Body of pancreas (tissue), 4 donors: ENCODE measurements at regions not wholly inside any gene's neighbourhood (a gene's known extent, or its start where the extent isn't known, plus 50 kb on each side); places are given as distances from the start of the nearest gene placed in this dataset.
A peak's percentile ranks its signal among the peaks of the same experiment; 100 is the strongest.

Source experiments
- ATAC-seq: fragments of 150-250 bp; one replicate; pipeline ENCODE4 v1.9.1; 2016
- DNase-seq, 4 donors: peaks; one replicate each; pipeline ENCODE4 v3.0.0-alpha.2; 2019
- H3K27ac ChIP-seq, 4 donors: fragments of 200-600 bp; sonication (generic); 1 replicate in 3 of 4; 2 replicates in 1 of 4; pipeline versions ENCODE4 v1.5.1 to v1.6.1; 2016 to 2019; ENCODE audit warnings: mild to moderate bottlenecking in 1 of 4, mixed read lengths in 1 of 4, moderate library complexity in 1 of 4
- H3K27me3 ChIP-seq, 2 donors: fragments of 200-600 bp; sonication (generic); one replicate each; pipeline ENCODE4 v1.6.0; 2016; ENCODE audit warnings: mild to moderate bottlenecking in 1 of 2
- H3K36me3 ChIP-seq, 2 donors: fragments of 200-600 bp; sonication (generic); replicated peaks in 1 of 2; 2 replicates each; pipeline ENCODE4 v1.5.1; 2016; ENCODE audit warnings: low read depth in 2 of 2; ENCODE audit not compliant: insufficient read depth in 1 of 2
- H3K4me1 ChIP-seq: fragments of 200-600 bp; sonication (generic); one replicate; pipeline ENCODE4 v1.6.0; 2016
- H3K4me3 ChIP-seq, 2 donors: fragments of 200-600 bp; sonication (generic); 1 replicate in 1 of 2; 2 replicates in 1 of 2; pipeline ENCODE4 v1.5.1; 2016 to 2019
- H3K9me3 ChIP-seq, 3 donors: fragments of 200-600 bp; sonication (generic); 1 replicate in 2 of 3; 2 replicates in 1 of 3; pipeline ENCODE4 v1.5.1; 2016
- CTCF ChIP-seq, 7 experiments: fragments of 450-650 bp in 4 of 7; fragments of 200-600 bp in 3 of 7; sonication (generic) in 3 of 7; IDR thresholded peaks; one replicate each; pipeline ENCODE4 v1.5.1; 2016 to 2019; ENCODE audit warnings: antibody characterized with exemption in 7 of 7
- POLR2A ChIP-seq, 3 donors: fragments of 450-650 bp; IDR thresholded peaks; one replicate each; pipeline ENCODE4 v1.6.1; 2016; ENCODE audit warnings: antibody characterized with exemption in 3 of 3, mild to moderate bottlenecking in 2 of 3
- WGBS, 2 donors: methylation state at CpG; one replicate each; pipeline ENCODE4 v1.1.5; 2017; 5-methylcytosine and 5-hydroxymethylcytosine counted together
- intact Hi-C: fragments of 100-400 bp; cut with DNase I; formaldehyde crosslinking; loops from one replicate; pipeline ENCODE4 v1.15.1; 2023

DNA sequence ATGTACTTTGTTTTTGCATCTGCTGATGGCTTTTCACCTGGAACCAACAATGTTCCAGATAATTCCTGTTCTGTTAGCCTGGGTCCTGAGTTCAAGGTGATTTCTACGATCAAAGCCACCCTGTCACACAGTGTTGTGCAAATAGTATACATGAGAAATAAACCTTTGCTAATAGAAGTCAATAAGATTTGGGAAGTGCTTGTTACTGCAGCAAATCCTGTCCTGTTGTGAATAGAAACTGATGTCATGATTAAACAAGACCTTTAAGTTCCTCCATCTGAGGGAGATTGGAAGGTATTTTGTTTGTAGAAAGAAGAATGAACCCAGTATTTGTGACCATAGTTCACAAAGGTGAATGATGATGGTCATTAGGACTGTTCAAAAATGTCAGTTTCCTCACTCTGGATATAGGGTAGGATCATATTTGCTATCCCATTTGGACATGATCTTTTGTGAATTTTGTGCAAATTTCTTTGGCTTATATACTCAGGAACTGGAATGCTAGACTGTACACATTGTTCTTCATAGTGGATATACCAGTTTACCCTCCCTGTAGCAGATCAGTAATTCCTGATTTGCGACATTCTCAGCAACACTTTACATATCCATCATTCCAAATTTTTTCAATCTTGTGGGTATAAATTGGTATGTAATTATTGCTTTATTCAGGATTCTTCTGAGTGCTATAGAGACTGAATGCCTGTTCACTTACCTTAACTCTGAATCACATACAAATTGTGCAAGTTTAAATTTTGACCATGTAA lies 428.5 kb downstream of the METTL15 start:
- WGBS, 2 donors, result 55 to 63% methylated on average over 2 of the region's 2 CpGs
- H3K27me3 ChIP-seq, result no peaks in the 10 kb centered on the region
- H3K4me3 ChIP-seq, result no peak overlapping the region
- TF ChIP-seq POLR2A (IDR thresholded peaks at IDR 0.05) (no peak), CTCF (IDR thresholded peaks at IDR 0.05) (no peak)
- H3K27ac ChIP-seq, result no peak overlapping the region
- H3K36me3 ChIP-seq, result no peaks in the 10 kb centered on the region
- intact Hi-C loops, result no loop called here
- H3K4me1 ChIP-seq, result no peaks in the 10 kb centered on the region
- no peak for ATAC-seq
- no peaks in the 10 kb centered on the region for H3K9me3 ChIP-seq
- no peak for DNase-seq

GRCh38 chr11:28535677-28536076 lies 427.5 kb downstream of the METTL15 start:
- no peaks in the 10 kb centered on the region for H3K9me3 ChIP-seq
- intact Hi-C loops, result no loop called here
- H3K27me3 ChIP-seq, result no peaks in the 10 kb centered on the region
- H3K4me1 ChIP-seq, result no peaks in the 10 kb centered on the region
- ATAC-seq, result no peak
- DNase-seq, result no peak
- H3K36me3 ChIP-seq, result no peaks in the 10 kb centered on the region
- no peak overlapping the region for H3K27ac ChIP-seq
- TF ChIP-seq POLR2A (IDR thresholded peaks at IDR 0.05), result no peak
- TF ChIP-seq CTCF (IDR thresholded peaks at IDR 0.05), result no peak
- WGBS, 2 donors, result 49% methylated on average over 2 of the region's 2 CpGs
- no peak overlapping the region for H3K4me3 ChIP-seq

- TF ChIP-seq CTCF (IDR thresholded peaks at IDR 0.05) (peak; percentile 10 to 54 (median 34)), POLR2A (IDR thresholded peaks at IDR 0.05) (no peak)
- intact Hi-C loops, result no loop called here
- DNase-seq, result no peak
These were observed 421.6 kb downstream of the METTL15 start for GRCh38 chr11:28529540-28530410.

GRCh38 chr11:28529046-28529445 lies 420.9 kb downstream of the METTL15 start:
- no peaks in the 10 kb centered on the region for H3K27me3 ChIP-seq
- H3K9me3 ChIP-seq, result no peaks in the 10 kb centered on the region
- H3K4me3 ChIP-seq, result no peak overlapping the region
- intact Hi-C loops, result no loop called here
- 63 to 64% methylated on average over 3 of the region's 3 CpGs for WGBS, 2 donors
- TF ChIP-seq POLR2A (IDR thresholded peaks at IDR 0.05), result no peak
- ATAC-seq (no peak), DNase-seq (no peak)
- H3K36me3 ChIP-seq, result no peaks in the 10 kb centered on the region
- no peaks in the 10 kb centered on the region for H3K4me1 ChIP-seq
- H3K27ac ChIP-seq, result no peak overlapping the region

More at GRCh38 chr11:28529540-28530410, 421.6 kb downstream of the METTL15 start:
- Histone ChIP-seq H3K27ac (no peak overlapping the region), H3K4me1 (no peaks in the 10 kb centered on the region), H3K36me3 (no peaks in the 10 kb centered on the region), H3K9me3 (no peaks in the 10 kb centered on the region), H3K27me3 (no peaks in the 10 kb centered on the region), H3K4me3 (no peak overlapping the region)
- no peak for ATAC-seq
- WGBS, 2 donors, result 41 to 42% methylated on average over 3 of the region's 3 CpGs

DNA sequence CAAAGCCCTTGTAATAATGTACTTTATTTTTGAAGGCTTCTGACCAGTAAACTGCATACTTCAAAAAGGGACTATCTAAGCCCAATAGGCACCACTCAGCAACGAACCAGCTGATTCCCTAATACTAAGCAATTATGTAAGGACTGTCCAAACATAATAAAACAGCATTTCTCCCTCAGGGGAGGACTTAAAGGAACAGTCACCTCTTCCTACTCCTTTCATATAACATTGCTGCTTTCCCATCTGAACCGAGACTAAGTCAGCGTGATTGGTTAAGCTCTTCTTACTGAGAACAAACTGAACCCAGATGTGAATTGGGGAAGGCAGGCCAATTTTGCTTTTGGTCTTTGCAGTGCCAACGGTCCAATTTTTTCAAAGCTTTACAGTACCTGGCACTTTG lies 420.0 kb downstream of the METTL15 start:
- TF ChIP-seq POLR2A (IDR thresholded peaks at IDR 0.05), result no peak
- H3K36me3 ChIP-seq, result no peaks in the 10 kb centered on the region
- H3K9me3 ChIP-seq, result no peaks in the 10 kb centered on the region
- ATAC-seq (no peak), DNase-seq (no peak)
- intact Hi-C loops, result no loop called here
- H3K4me3 ChIP-seq, result no peak overlapping the region
- no peaks in the 10 kb centered on the region for H3K4me1 ChIP-seq
- no peaks in the 10 kb centered on the region for H3K27me3 ChIP-seq
- 74 to 75% methylated on average over 4 of the region's 4 CpGs for WGBS, 2 donors
- no peak overlapping the region for H3K27ac ChIP-seq
